DOHH2 (cell line): ENCODE measurements at regions not wholly inside any gene's neighbourhood (a gene's known extent, or its start where the extent isn't known, plus 50 kb on each side); places are given as distances from the start of the nearest gene placed in this dataset.

Experiments used
- EZH2phosphoT487 ChIP-seq: fragments of 200-600 bp; sonication (generic); IDR thresholded peaks from 2 replicates; pipeline ENCODE4 v1.6.1; 2017; ENCODE audit warnings: borderline replicate concordance, mild to moderate bottlenecking, antibody characterized with exemption, low read length, moderate library complexity, mixed read lengths
- TF ChIP-seq, protein P1 (sequence below): fragments of 200-600 bp; sonication (generic); IDR thresholded peaks from one replicate; pipeline ENCODE4 v1.5.1; 2014; ENCODE audit warnings: antibody characterized with exemption, mild to moderate bottlenecking, low read depth, low read length; ENCODE audit not compliant: poor library complexity, severe bottlenecking

DNA sequence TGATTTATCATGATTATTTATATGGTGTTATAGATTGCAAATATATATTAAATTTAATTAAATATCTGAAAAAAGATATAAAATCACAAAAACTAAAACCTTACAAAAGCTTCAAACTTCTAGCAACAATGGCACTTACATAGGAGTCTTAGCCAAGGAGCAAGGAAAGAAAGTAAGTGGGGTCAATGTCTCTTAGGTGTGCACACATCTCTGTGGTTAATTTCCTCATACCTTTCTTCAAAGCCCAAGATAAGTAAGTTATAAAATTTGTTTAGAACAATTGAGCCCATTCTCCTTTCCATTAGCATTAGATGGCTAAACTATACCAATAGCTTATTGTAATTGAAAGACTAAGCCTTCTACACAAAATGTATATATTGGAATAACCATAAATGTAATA, 161.6 kb upstream of the PDE4D start:
- TF ChIP-seq, protein P1, sequence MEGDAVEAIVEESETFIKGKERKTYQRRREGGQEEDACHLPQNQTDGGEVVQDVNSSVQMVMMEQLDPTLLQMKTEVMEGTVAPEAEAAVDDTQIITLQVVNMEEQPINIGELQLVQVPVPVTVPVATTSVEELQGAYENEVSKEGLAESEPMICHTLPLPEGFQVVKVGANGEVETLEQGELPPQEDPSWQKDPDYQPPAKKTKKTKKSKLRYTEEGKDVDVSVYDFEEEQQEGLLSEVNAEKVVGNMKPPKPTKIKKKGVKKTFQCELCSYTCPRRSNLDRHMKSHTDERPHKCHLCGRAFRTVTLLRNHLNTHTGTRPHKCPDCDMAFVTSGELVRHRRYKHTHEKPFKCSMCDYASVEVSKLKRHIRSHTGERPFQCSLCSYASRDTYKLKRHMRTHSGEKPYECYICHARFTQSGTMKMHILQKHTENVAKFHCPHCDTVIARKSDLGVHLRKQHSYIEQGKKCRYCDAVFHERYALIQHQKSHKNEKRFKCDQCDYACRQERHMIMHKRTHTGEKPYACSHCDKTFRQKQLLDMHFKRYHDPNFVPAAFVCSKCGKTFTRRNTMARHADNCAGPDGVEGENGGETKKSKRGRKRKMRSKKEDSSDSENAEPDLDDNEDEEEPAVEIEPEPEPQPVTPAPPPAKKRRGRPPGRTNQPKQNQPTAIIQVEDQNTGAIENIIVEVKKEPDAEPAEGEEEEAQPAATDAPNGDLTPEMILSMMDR: no peak
- no peak for TF ChIP-seq EZH2phosphoT487
